ENCODE measurements at regions not wholly inside any gene's neighbourhood (a gene's known extent, or its start where the extent isn't known, plus 50 kb on each side); places are given as distances from the start of the nearest gene placed in this dataset.

- H3K27ac ChIP-seq (ENCODE audit: low read depth, low read length) = no peak overlapping the region
- intact Hi-C loops (cut with micrococcal nuclease) = no loop called here
- BruUV-seq (replicated peaks) = no TSS peak
Measured at GRCh38 chr22:34829485-34829884, 236.5 kb upstream of the ISX start.

GRCh38 chr22:34834059-34834458, 231.9 kb upstream of the ISX start:
- Histone ChIP-seq H3K4me3 (replicated peaks in 1 of 2; ENCODE audit: low read depth in 1 of 2, low read length in 2 of 2) (no peak overlapping the region), H3K4me2 (ENCODE audit: low read length) (no peak overlapping the region), H3K27ac (ENCODE audit: low read depth, low read length) (no peak overlapping the region), H3K4me1 (ENCODE audit: control insufficient read depth in 1 of 2, insufficient read depth in 2 of 2, low read length in 2 of 2) (no peaks in the 10 kb centered on the region), H4K20me1 (ENCODE audit: insufficient read depth) (no peaks in the 10 kb centered on the region), H3K27me3 (ENCODE audit: insufficient read depth, low read length) (no peaks in the 10 kb centered on the region), H2AFZ (ENCODE audit: low read depth, low read length, poor library complexity, severe bottlenecking) (no peak overlapping the region), H3K9ac (ENCODE audit: low read length) (no peak overlapping the region), H3K9me2 (ENCODE audit: insufficient read depth) (no peaks in the 10 kb centered on the region), H3K9me3 (ENCODE audit: control insufficient read depth in 1 of 2, insufficient read depth in 1 of 2, low read depth in 1 of 2, low read length in 2 of 2) (no peaks in the 10 kb centered on the region; a peak in 1 of 4 replicates), H3K79me2 (ENCODE audit: insufficient read depth, low read length) (no peaks in the 10 kb centered on the region), H3K36me3 (ENCODE audit: control insufficient read depth in 1 of 2, insufficient read depth in 2 of 2, low read length in 2 of 2) (no peaks in the 10 kb centered on the region)
- ChIA-PET POLR2A (no interaction called here), CTCF (no interaction called here), RAD21 (ENCODE audit: low non-redundant PET in 1 of 2, low total read pairs in 2 of 2, uncharacterized antibody in 2 of 2, unreplicated experiment in 2 of 2) (no interaction called here)
- ATAC-seq (no peak), DNase-seq (ENCODE audit: low read depth, low spot score) (no peak)
- BruUV-seq (replicated peaks) = no TSS peak
- intact Hi-C loops (cut with micrococcal nuclease) = no loop called here
- TF ChIP-seq ZBTB33 (IDR thresholded peaks at IDR 0.05; ENCODE audit: extremely low read depth, insufficient replicate concordance, low read length) (no peak), FOSL1 (IDR thresholded peaks at IDR 0.05; ENCODE audit: low read depth) (no peak), POLR2A (IDR thresholded peaks at IDR 0.05; ENCODE audit: borderline replicate concordance, extremely low read depth, insufficient read depth, insufficient read length) (no peak), EZH2phosphoT487 (IDR thresholded peaks at IDR 0.05; ENCODE audit: borderline replicate concordance) (no peak), EZH2 (IDR thresholded peaks at IDR 0.05) (no peak), ELF1 (IDR thresholded peaks at IDR 0.05; ENCODE audit: borderline replicate concordance, low read depth) (no peak), REST (IDR thresholded peaks at IDR 0.05; ENCODE audit: low read depth) (no peak)

More at GRCh38 chr22:34829485-34829884, 236.5 kb upstream of the ISX start:
- ATAC-seq (no peak), DNase-seq (ENCODE audit: low read depth, low spot score) (no peak)
- Histone ChIP-seq H3K27me3 (ENCODE audit: insufficient read depth, low read length) (no peaks in the 10 kb centered on the region), H3K9me2 (ENCODE audit: insufficient read depth) (no peaks in the 10 kb centered on the region), H3K9ac (ENCODE audit: low read length) (no peak overlapping the region), H3K4me1 (ENCODE audit: control insufficient read depth in 1 of 2, insufficient read depth in 2 of 2, low read length in 2 of 2) (no peaks in the 10 kb centered on the region), H4K20me1 (ENCODE audit: insufficient read depth) (no peaks in the 10 kb centered on the region), H3K4me3 (replicated peaks in 1 of 2; ENCODE audit: low read depth in 1 of 2, low read length in 2 of 2) (no peak overlapping the region), H3K79me2 (ENCODE audit: insufficient read depth, low read length) (no peaks in the 10 kb centered on the region), H3K36me3 (ENCODE audit: control insufficient read depth in 1 of 2, insufficient read depth in 2 of 2, low read length in 2 of 2) (no peaks in the 10 kb centered on the region), H3K9me3 (ENCODE audit: control insufficient read depth in 1 of 2, insufficient read depth in 1 of 2, low read depth in 1 of 2, low read length in 2 of 2) (no peaks in the 10 kb centered on the region; a peak in 1 of 4 replicates), H3K4me2 (ENCODE audit: low read length) (no peak overlapping the region), H2AFZ (ENCODE audit: low read depth, low read length, poor library complexity, severe bottlenecking) (no peak overlapping the region)
- RAD21 ChIA-PET (ENCODE audit: low non-redundant PET in 1 of 2, low total read pairs in 2 of 2, uncharacterized antibody in 2 of 2, unreplicated experiment in 2 of 2) = no interaction called here
- CTCF ChIA-PET = no interaction called here
- TF ChIP-seq RAD21 (IDR thresholded peaks at IDR 0.05; ENCODE audit: low read depth) (no peak), EGR1 (IDR thresholded peaks at IDR 0.05; ENCODE audit: low read depth) (no peak), SP1 (IDR thresholded peaks at IDR 0.05; ENCODE audit: low read depth) (no peak), TCF7L2 (IDR thresholded peaks at IDR 0.05; ENCODE audit: borderline replicate concordance, extremely low read depth, insufficient read depth, insufficient read length) (no peak), FOSL1 (IDR thresholded peaks at IDR 0.05; ENCODE audit: low read depth) (no peak), ZNF274 (IDR thresholded peaks at IDR 0.05; ENCODE audit: low read depth, low read length) (no peak), POLR2A (IDR thresholded peaks at IDR 0.05; ENCODE audit: borderline replicate concordance, extremely low read depth, insufficient read depth, insufficient read length) (no peak), SIN3A (IDR thresholded peaks at IDR 0.05; ENCODE audit: low read depth) (no peak), POLR2AphosphoS5 (IDR thresholded peaks at IDR 0.05; ENCODE audit: low read depth, low read length) (no peak), JUND (IDR thresholded peaks at IDR 0.05) (no peak), SRF (IDR thresholded peaks at IDR 0.05; ENCODE audit: low read depth) (no peak), YY1 (IDR thresholded peaks at IDR 0.05; ENCODE audit: extremely low read depth, insufficient replicate concordance, low read depth, low read length) (no peak), CEBPB (IDR thresholded peaks at IDR 0.05; ENCODE audit: low read depth) (no peak), MAX (IDR thresholded peaks at IDR 0.05) (no peak), EZH2 (IDR thresholded peaks at IDR 0.05) (no peak), ELF1 (IDR thresholded peaks at IDR 0.05; ENCODE audit: borderline replicate concordance, low read depth) (no peak), ATF3 (IDR thresholded peaks at IDR 0.05) (no peak), CBX3 (IDR thresholded peaks at IDR 0.05; ENCODE audit: low read depth) (no peak), EZH2phosphoT487 (IDR thresholded peaks at IDR 0.05; ENCODE audit: borderline replicate concordance) (no peak)
- POLR2A ChIA-PET = no interaction called here
